HCT116 (cell line): ENCODE measurements at regions not wholly inside any gene's neighbourhood (a gene's known extent, or its start where the extent isn't known, plus 50 kb on each side); places are given as distances from the start of the nearest gene placed in this dataset.

Source experiments
- ATAC-seq: fragments of 200-7000 bp; cut with Tn5 transposase; 2 replicates; pipeline ENCODE4 v1.9.1; 2020; ENCODE audit warnings: mild to moderate bottlenecking, moderate library complexity
- BruUV-seq: library from RNA; stranded (reverse); fragments of 400-500 nt; replicated peaks from 2 replicates; lab custom pipeline; 2021; lab: Mats Ljungman, UMichigan
- CTCF ChIA-PET: fragments of 300-600 bp; sonication (Branson Sonifier 250); formaldehyde crosslinking; loops from one replicate; lab custom pipeline; 2021; ENCODE audit warnings: antibody characterized with exemption; lab: Charles Lee
- POLR2A ChIA-PET: fragments of 300-600, 350-600 bp; sonication (Branson Sonifier 250); formaldehyde crosslinking; loops from one replicate; lab custom pipeline; 2021; ENCODE audit warnings: antibody characterized with exemption; lab: Charles Lee
- RAD21 ChIA-PET, 2 experiments: fragments of 300-600 bp; sonication (Branson Sonifier 250); formaldehyde crosslinking; loops; one replicate each; lab custom pipeline; 2023; ENCODE audit warnings: low total read pairs in 2 of 2; ENCODE audit not compliant: uncharacterized antibody in 2 of 2, unreplicated experiment in 2 of 2, low non-redundant PET in 1 of 2; lab: Charles Lee
- DNase-seq: peaks from one replicate; pipeline ENCODE4 v3.0.0-alpha.2; 2010; ENCODE audit warnings: low read depth, low spot score
- H2AFZ ChIP-seq: fragments of 200-600 bp; shearing (Covaris generic), sonication (generic); 2 replicates; pipeline ENCODE4 v1.6.1; 2017; ENCODE audit warnings: low read depth, mixed run types, mixed read lengths, antibody characterized with exemption, low read length; ENCODE audit not compliant: poor library complexity, severe bottlenecking
- H3K27ac ChIP-seq: 2 replicates; pipeline ENCODE4 v1.5.1; 2012; ENCODE audit warnings: low read depth, low read length
- H3K27me3 ChIP-seq: fragments of 200-600 bp; sonication (generic); 2 replicates; pipeline ENCODE4 v1.6.1; 2016; ENCODE audit warnings: mixed run types, low read length, mixed read lengths; ENCODE audit not compliant: insufficient read depth
- H3K36me3 ChIP-seq, 2 experiments: fragments of 200-500 bp in 1 of 2; fragments of 200-600 bp in 1 of 2; sonication (Bioruptor generic) in 1 of 2; sonication (generic) in 1 of 2; 2 replicates each; pipeline versions ENCODE4 v1.5.1 to v1.6.1; 2014 to 2016; ENCODE audit warnings: low read length in 2 of 2, inconsistent platforms in 1 of 2, mixed read lengths in 1 of 2, mixed run types in 1 of 2; ENCODE audit not compliant: insufficient read depth in 2 of 2, control insufficient read depth in 1 of 2
- H3K4me1 ChIP-seq, 2 experiments: fragments of 200-600 bp in 1 of 2; sonication (generic) in 1 of 2; 2 replicates each; pipeline versions ENCODE4 v1.5.1 to v1.6.1; 2012 to 2017; ENCODE audit warnings: low read length in 2 of 2, inconsistent platforms in 1 of 2, mild to moderate bottlenecking in 1 of 2, mixed read lengths in 1 of 2, mixed run types in 1 of 2, moderate library complexity in 1 of 2; ENCODE audit not compliant: insufficient read depth in 2 of 2, control insufficient read depth in 1 of 2
- H3K4me2 ChIP-seq: fragments of 200-600 bp; sonication (generic); 2 replicates; pipeline ENCODE4 v1.6.1; 2017; ENCODE audit warnings: mixed run types, low read length, mixed read lengths
- H3K4me3 ChIP-seq, 2 experiments: fragments of 200-600 bp in 1 of 2; sonication (generic) in 1 of 2; replicated peaks in 1 of 2; 2 replicates each; pipeline ENCODE4 v1.5.1; 2011 to 2016; ENCODE audit warnings: low read length in 2 of 2, control low read depth in 1 of 2, low read depth in 1 of 2, mild to moderate bottlenecking in 1 of 2, mixed read lengths in 1 of 2, mixed run types in 1 of 2
- H3K79me2 ChIP-seq: fragments of 200-600 bp; sonication (generic); 2 replicates; pipeline ENCODE4 v1.6.1; 2017; ENCODE audit warnings: mild to moderate bottlenecking, mixed run types, low read length, moderate library complexity, mixed read lengths; ENCODE audit not compliant: insufficient read depth
- H3K9ac ChIP-seq: fragments of 200-600 bp; sonication (generic); 2 replicates; pipeline ENCODE4 v1.6.1; 2016; ENCODE audit warnings: low read length, mixed read lengths
- H3K9me2 ChIP-seq: fragments of 200-600 bp; sonication (generic), shearing (Covaris generic); 2 replicates; pipeline ENCODE4 v1.6.1; 2017; ENCODE audit warnings: mixed run types, mild to moderate bottlenecking, moderate library complexity; ENCODE audit not compliant: insufficient read depth
- H3K9me3 ChIP-seq, 2 experiments: fragments of 200-500 bp in 1 of 2; fragments of 200-600 bp in 1 of 2; sonication (Bioruptor generic) in 1 of 2; sonication (generic) in 1 of 2; 2 replicates each; pipeline ENCODE4 v1.6.1; 2014 to 2017; ENCODE audit warnings: low read length in 2 of 2, mixed read lengths in 2 of 2, inconsistent platforms in 1 of 2, low read depth in 1 of 2, mild to moderate bottlenecking in 1 of 2, mixed run types in 1 of 2, moderate library complexity in 1 of 2; ENCODE audit not compliant: control insufficient read depth in 1 of 2, insufficient read depth in 1 of 2
- H4K20me1 ChIP-seq: fragments of 200-600 bp; sonication (generic), shearing (Covaris generic); 2 replicates; pipeline ENCODE4 v1.6.1; 2017; ENCODE audit warnings: mixed run types, mild to moderate bottlenecking, moderate library complexity; ENCODE audit not compliant: insufficient read depth
- EZH2 ChIP-seq: fragments of 200-600 bp; sonication (generic); IDR thresholded peaks from 2 replicates; pipeline ENCODE4 v1.6.1; 2017; ENCODE audit warnings: antibody characterized with exemption, mixed run types
- EZH2phosphoT487 ChIP-seq: fragments of 200-600 bp; IDR thresholded peaks from 2 replicates; pipeline ENCODE4 v1.6.1; 2018; ENCODE audit warnings: antibody characterized with exemption, borderline replicate concordance
- JUND ChIP-seq: IDR thresholded peaks from 2 replicates; pipeline ENCODE4 v1.6.1; 2012
- POLR2A ChIP-seq: IDR thresholded peaks from 2 replicates; pipeline ENCODE4 v1.7.0; 2011; ENCODE audit warnings: borderline replicate concordance; ENCODE audit not compliant: insufficient read depth, insufficient read length; ENCODE audit errors: extremely low read depth
- POLR2AphosphoS5 ChIP-seq: IDR thresholded peaks from 2 replicates; pipeline ENCODE4 v1.6.1; 2011; ENCODE audit warnings: mild to moderate bottlenecking, low read depth, low read length, moderate library complexity
- RAD21 ChIP-seq: IDR thresholded peaks from 2 replicates; pipeline ENCODE4 v1.6.1; 2012; ENCODE audit warnings: low read depth, mild to moderate bottlenecking
- REST ChIP-seq: IDR thresholded peaks from 2 replicates; pipeline ENCODE4 v1.6.1; 2012; ENCODE audit warnings: low read depth
- SP1 ChIP-seq: IDR thresholded peaks from 2 replicates; pipeline ENCODE4 v1.6.1; 2012; ENCODE audit warnings: low read depth
- ZFX ChIP-seq: fragments of 450-650 bp; IDR thresholded peaks from 2 replicates; pipeline ENCODE4 v1.6.1; 2017
- intact Hi-C: fragments of 100-400 bp; cut with micrococcal nuclease; formaldehyde crosslinking; loops from 2 replicates; pipeline ENCODE4 v1.10.0; 2022
- TF ChIP-seq, protein P1 (sequence below), 3 experiments: fragments of 200-600 bp in 1 of 3; sonication (generic) in 1 of 3; IDR thresholded peaks in 2 of 3; conservative IDR thresholded peaks in 1 of 3; 2 replicates each; pipeline ENCODE4 v1.5.1; 2012 to 2017; ENCODE audit warnings: low read depth in 2 of 3, low read length in 2 of 3, antibody characterized with exemption in 1 of 3, borderline replicate concordance in 1 of 3, control low read depth in 1 of 3, mild to moderate bottlenecking in 1 of 3, mixed read lengths in 1 of 3, mixed run types in 1 of 3, moderate library complexity in 1 of 3; ENCODE audit not compliant: insufficient read depth in 1 of 3
- TF ChIP-seq, protein P2 (sequence below): IDR thresholded peaks from 2 replicates; pipeline ENCODE4 v1.6.1; 2012

- no peak for TF ChIP-seq REST
- TF ChIP-seq JUND = peak; percentile 68
- no peak for TF ChIP-seq RAD21
- peak; percentile 45; the same call in 1 of the 2 replicates for TF ChIP-seq SP1
Observed at GRCh38 chr13:33494596-33495204, 209.1 kb upstream of the STARD13 start (continued).

- H3K9me3 ChIP-seq = no peaks in the 10 kb centered on the region
- ATAC-seq (no peak), DNase-seq (no peak)
- no peaks in the 10 kb centered on the region for H4K20me1 ChIP-seq
- H3K4me1 ChIP-seq = peaks cover 15 to 20% of the 10 kb centered on the region in 2 experiments
- BruUV-seq = no TSS peak
- RAD21 ChIA-PET = no interaction called here
- peak overlapping the region; percentile 50 for H2AFZ ChIP-seq
- H3K9ac ChIP-seq = no peak overlapping the region
- CTCF ChIA-PET = no interaction called here
- TF ChIP-seq, protein P1, sequence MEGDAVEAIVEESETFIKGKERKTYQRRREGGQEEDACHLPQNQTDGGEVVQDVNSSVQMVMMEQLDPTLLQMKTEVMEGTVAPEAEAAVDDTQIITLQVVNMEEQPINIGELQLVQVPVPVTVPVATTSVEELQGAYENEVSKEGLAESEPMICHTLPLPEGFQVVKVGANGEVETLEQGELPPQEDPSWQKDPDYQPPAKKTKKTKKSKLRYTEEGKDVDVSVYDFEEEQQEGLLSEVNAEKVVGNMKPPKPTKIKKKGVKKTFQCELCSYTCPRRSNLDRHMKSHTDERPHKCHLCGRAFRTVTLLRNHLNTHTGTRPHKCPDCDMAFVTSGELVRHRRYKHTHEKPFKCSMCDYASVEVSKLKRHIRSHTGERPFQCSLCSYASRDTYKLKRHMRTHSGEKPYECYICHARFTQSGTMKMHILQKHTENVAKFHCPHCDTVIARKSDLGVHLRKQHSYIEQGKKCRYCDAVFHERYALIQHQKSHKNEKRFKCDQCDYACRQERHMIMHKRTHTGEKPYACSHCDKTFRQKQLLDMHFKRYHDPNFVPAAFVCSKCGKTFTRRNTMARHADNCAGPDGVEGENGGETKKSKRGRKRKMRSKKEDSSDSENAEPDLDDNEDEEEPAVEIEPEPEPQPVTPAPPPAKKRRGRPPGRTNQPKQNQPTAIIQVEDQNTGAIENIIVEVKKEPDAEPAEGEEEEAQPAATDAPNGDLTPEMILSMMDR (IDR thresholded peaks at IDR 0.05 in 2 of 3, conservative IDR thresholded peaks at IDR 0.05 in 1 of 3; ENCODE audit: borderline replicate concordance in 1 of 3, insufficient read depth in 1 of 3, low read depth in 2 of 3, low read length in 2 of 3) = no peak
- TF ChIP-seq POLR2A (no peak), ZFX (no peak), EZH2phosphoT487 (no peak), RAD21 (no peak), POLR2AphosphoS5 (no peak), EZH2 (no peak), SP1 (no peak)
- TF ChIP-seq, protein P2, sequence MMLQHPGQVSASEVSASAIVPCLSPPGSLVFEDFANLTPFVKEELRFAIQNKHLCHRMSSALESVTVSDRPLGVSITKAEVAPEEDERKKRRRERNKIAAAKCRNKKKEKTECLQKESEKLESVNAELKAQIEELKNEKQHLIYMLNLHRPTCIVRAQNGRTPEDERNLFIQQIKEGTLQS = no peak
- no peaks in the 10 kb centered on the region for H3K36me3 ChIP-seq
- H3K4me3 ChIP-seq = no peak overlapping the region
- no peaks in the 10 kb centered on the region; the same call in 1 of the 2 replicates for H3K9me2 ChIP-seq
- no peaks in the 10 kb centered on the region for H3K27me3 ChIP-seq
- H3K4me2 ChIP-seq = no peak overlapping the region
- no peak overlapping the region for H3K27ac ChIP-seq
- H3K79me2 ChIP-seq = no peaks in the 10 kb centered on the region
- intact Hi-C loops = no loop called here
- POLR2A ChIA-PET = no interaction called here
Observed at GRCh38 chr13:33496336-33496735, 210.8 kb upstream of the STARD13 start.
